Erythroblast (primary cell): ENCODE measurements at regions not wholly inside any gene's neighbourhood (a gene's known extent, or its start where the extent isn't known, plus 50 kb on each side); places are given as distances from the start of the nearest gene placed in this dataset.
A peak's percentile ranks its signal among the peaks of the same experiment; 100 is the strongest.

Experiments used
- DNase-seq, 2 experiments: peaks; one replicate each; lab custom pipeline; 2025; lab: John Stamatoyannopoulos, UW
- GATA1 ChIP-seq: IDR thresholded peaks from 2 replicates; pipeline ENCODE4 v1.6.1; 2011; ENCODE audit warnings: low read depth, mild to moderate bottlenecking, control low read depth, low read length, moderate library complexity
- POLR2A ChIP-seq: IDR thresholded peaks from 2 replicates; pipeline ENCODE4 v1.6.1; 2011; ENCODE audit warnings: mild to moderate bottlenecking, low read length

GRCh38 chr5:158026304-158027031 is 167.5 kb upstream of the CLINT1 start:
- no peak for DNase-seq
- TF ChIP-seq POLR2A, result no peak
- TF ChIP-seq GATA1, result no peak

DNA sequence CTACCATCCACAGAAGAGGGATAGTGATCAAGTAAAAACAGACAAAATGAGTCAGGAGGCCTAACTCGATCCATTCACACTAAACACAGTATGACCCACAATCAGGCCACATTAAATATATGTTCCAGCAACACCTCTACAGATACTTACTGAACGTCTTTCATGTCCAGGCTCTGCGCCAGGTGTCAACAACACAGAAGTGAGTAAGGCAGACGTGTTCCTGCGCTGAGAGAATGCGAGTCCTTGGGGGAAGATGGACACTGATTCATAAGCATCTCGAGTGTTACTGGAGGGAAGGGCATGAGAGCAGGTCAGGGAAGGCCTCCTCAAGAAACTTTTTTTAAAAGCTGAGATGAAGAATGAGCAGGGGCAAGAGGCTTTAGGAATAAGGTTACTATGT is 164.3 kb upstream of the CLINT1 start:
- no peak for DNase-seq

GRCh38 chr5:158022837-158023236 is 163.9 kb upstream of the CLINT1 start:
- no peak for TF ChIP-seq GATA1
- no peak for TF ChIP-seq POLR2A
- no peak for DNase-seq

More for the DNA sequence above, 164.3 kb upstream of the CLINT1 start:
- TF ChIP-seq POLR2A (no peak), GATA1 (no peak)

DNA sequence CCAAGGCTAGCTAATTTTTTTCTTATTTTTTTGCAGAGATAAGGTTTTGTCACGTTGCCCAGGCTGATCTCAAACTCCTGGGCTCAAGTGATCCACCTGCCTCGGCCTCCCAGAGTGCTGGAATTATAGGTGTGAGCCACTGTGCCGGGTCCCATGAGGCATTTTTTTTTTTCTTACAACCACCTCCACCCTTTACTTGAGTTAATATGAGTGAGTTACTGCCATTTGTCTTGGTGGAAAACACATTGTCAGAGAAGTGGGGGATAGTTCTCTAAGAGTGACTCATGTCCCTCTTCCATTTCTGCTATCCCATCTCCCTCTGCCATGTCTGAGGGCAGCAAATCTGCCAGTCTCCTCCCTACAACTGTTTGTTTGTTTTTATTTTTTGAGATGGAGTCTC is 163.4 kb upstream of the CLINT1 start:
- TF ChIP-seq POLR2A (no peak), GATA1 (no peak)
- DNase-seq, result no peak

DNA sequence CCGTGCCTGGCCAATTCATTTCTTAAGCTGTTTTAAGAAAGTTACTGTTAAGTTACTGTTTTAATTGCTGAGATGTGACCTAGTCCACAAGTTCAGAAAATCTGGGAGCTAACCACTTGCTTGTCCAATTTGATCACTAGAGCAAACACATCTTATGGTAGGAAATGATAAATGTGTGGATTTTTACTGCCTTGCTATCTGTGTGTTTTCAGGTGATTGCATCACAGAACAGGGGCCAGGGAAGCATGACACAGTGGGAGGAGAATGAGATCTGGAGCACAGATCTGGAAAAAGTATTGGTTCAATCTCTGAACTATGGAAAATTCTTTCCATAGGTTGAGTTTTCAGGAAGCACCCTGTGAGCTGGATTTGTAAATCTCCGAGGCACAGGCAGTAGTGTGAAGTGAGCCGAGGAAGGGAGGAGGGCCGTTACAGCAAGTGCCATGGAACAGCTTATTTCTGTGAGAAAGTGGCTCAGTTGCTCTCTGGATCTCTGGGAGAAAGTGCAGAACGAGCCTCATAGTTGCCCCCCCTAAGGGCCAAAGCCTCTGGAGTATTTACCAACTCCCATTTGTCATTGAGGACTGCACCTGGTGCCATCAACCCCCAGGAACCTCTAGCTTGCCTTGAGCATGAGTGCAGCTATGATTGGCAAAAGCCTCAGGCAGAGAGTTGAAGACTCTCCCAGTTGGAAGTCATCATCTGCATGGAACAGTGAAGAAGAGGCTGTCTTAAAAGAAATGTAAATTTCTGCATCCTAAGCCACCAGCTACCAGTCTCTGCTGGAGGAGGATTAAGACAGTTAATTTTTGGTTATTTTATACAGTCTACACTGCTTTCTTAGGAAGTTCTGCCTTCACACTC is 161.8 kb upstream of the CLINT1 start:
- TF ChIP-seq POLR2A, result no peak
- no peak for DNase-seq

- TF ChIP-seq POLR2A (no peak), GATA1 (no peak)
- no peak for DNase-seq
Measured at GRCh38 chr5:158017469-158017868, 158.5 kb upstream of the CLINT1 start.

GRCh38 chr5:158014372-158014771 is 155.4 kb upstream of the CLINT1 start:
- TF ChIP-seq POLR2A (no peak), GATA1 (no peak)
- DNase-seq, result no peak

DNA sequence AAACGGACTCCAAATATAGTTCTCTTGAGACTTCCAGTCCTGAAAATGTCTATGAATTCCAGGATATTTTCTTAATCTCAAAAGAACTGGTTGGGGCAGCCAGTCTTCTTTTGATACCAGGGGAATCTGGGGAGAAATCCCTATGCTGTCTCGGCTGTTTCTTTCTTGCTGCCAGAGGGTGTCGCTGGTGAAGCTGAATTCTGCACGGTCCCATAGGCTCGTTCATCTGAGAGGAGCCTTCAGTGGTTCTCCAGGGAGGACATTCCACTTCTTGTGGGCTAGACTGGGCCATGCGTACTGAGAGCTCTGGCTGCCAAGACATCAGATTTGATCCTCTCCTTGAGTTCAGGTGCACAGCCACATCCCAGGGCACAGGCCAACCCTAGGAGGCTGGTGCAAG is 155.0 kb upstream of the CLINT1 start:
- TF ChIP-seq GATA1, result no peak
- no peak for TF ChIP-seq POLR2A
- DNase-seq, result peak in 1 of 2 experiments; percentile 1

DNA sequence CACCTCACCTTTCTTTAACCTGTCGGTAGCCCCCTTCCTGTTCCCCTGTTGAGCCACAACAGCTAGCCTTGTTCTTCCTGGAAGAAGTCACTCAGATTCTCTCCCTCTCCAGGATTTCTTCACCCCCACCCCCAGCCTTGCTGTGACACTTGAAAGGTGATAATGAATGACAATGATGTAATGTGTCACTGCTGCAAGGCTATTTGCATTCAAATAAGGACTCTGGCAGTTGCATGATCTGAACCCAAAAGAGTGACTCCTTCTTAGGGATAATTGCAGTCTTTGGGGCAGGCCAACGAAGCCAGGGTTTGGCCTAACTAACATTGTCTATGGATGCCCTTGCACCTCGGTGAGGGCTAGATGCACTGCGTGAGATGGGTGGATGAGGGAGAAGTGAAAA is 154.4 kb upstream of the CLINT1 start:
- TF ChIP-seq POLR2A, result no peak
- TF ChIP-seq GATA1, result no peak
- DNase-seq, result no peak

GRCh38 chr5:158011422-158011821 is 152.5 kb upstream of the CLINT1 start:
- TF ChIP-seq POLR2A, result no peak
- no peak for TF ChIP-seq GATA1
- DNase-seq, result no peak

- TF ChIP-seq GATA1 (no peak), POLR2A (no peak)
- DNase-seq, result no peak
Measured at GRCh38 chr5:158010831-158011230, 151.9 kb upstream of the CLINT1 start.

- DNase-seq, result no peak
- TF ChIP-seq GATA1 (no peak), POLR2A (no peak)
Measured at GRCh38 chr5:158007336-158007735, 148.4 kb upstream of the CLINT1 start.

GRCh38 chr5:157999696-158000095 is 140.8 kb upstream of the CLINT1 start:
- no peak for DNase-seq
- TF ChIP-seq POLR2A (no peak), GATA1 (no peak)

DNA sequence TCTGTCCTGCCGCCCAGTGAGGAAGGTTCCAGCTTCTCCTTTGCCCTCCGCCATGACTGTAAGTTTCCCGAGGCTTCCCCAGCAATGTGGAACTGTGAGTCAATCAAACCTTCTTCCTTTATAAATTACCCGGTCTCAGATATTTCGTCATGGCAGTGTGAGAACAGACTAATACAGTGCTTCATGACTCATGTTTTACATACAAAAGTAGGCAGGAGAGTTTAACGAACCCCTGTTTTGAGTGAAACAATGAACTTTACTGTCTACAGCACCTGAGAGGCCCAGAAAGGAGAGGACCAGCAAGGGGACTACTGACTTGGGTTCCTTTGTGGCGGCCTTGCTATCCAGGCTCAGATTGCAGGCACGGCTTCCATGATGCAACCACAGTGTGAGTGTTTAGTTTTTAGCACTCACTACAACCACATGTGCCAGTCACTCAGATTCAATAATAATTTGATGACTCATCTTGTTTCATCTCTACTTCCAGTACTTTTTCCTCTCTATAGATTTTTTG is 139.1 kb upstream of the CLINT1 start:
- no peak for DNase-seq
- TF ChIP-seq POLR2A, result no peak
- TF ChIP-seq GATA1, result no peak
